ENCODE measurements at regions not wholly inside any gene's neighbourhood (a gene's known extent, or its start where the extent isn't known, plus 50 kb on each side); places are given as distances from the start of the nearest gene placed in this dataset.

GRCh38 chr3:70863049-70863448 is 550.6 kb upstream of the MDFIC2 start:
- DNase-seq (ENCODE audit: extremely low spot score), result no peak
- ChIA-PET CTCF (no interaction called here), POLR2A (no interaction called here)
- TF ChIP-seq CTCF (IDR thresholded peaks at IDR 0.05; ENCODE audit: control extremely low read depth, extremely low read depth, low read depth, missing control alignments), result no peak

- ChIA-PET CTCF (interaction anchor here (1.6 kb wide), 1 partner anchor 312 kb away, joined by 3 read pairs; no protein-coding TSS in a partner anchor), POLR2A (no interaction called here)
- no peak for TF ChIP-seq CTCF (IDR thresholded peaks at IDR 0.05; ENCODE audit: control extremely low read depth, extremely low read depth, low read depth, missing control alignments)
- DNase-seq (ENCODE audit: extremely low spot score), result no peak
Observed at GRCh38 chr3:70861855-70862254, 549.4 kb upstream of the MDFIC2 start.

GRCh38 chr3:70861234-70861633 is 548.8 kb upstream of the MDFIC2 start:
- ChIA-PET CTCF (interaction anchor here (1.6 kb wide), 1 partner anchor 311 kb away, joined by 3 read pairs; no protein-coding TSS in a partner anchor), POLR2A (no interaction called here)
- TF ChIP-seq CTCF (IDR thresholded peaks at IDR 0.05; ENCODE audit: control extremely low read depth, extremely low read depth, low read depth, missing control alignments), result no peak
- no peak for DNase-seq (ENCODE audit: extremely low spot score)

- no peak for DNase-seq (ENCODE audit: extremely low spot score)
- no peak for TF ChIP-seq CTCF (IDR thresholded peaks at IDR 0.05; ENCODE audit: control extremely low read depth, extremely low read depth, low read depth, missing control alignments)
- ChIA-PET POLR2A (no interaction called here), CTCF (interaction anchor here (1.4 kb wide), 1 partner anchor 14 kb away, joined by 3 read pairs; no protein-coding TSS in a partner anchor)
Observed at GRCh38 chr3:70857916-70858315, 545.5 kb upstream of the MDFIC2 start.

GRCh38 chr3:70856414-70857162 is 544.1 kb upstream of the MDFIC2 start:
- ChIA-PET POLR2A (interaction anchor here (0.7 kb wide), 1 partner anchor 396 kb away, joined by 4 read pairs; no protein-coding TSS in a partner anchor), CTCF (interaction anchor here (0.9 to 1.4 kb wide), 2 partner anchors 16 to 33 kb away, joined by 3 read pairs; no protein-coding TSS in a partner anchor)
- DNase-seq (ENCODE audit: extremely low spot score), result no peak
- no peak for TF ChIP-seq CTCF (IDR thresholded peaks at IDR 0.05; ENCODE audit: control extremely low read depth, extremely low read depth, low read depth, missing control alignments)

GRCh38 chr3:70855149-70855548 is 542.7 kb upstream of the MDFIC2 start:
- ChIA-PET POLR2A (no interaction called here), CTCF (interaction anchor here (1.0 kb wide), 1 partner anchor 31 kb away, joined by 3 read pairs; no protein-coding TSS in a partner anchor)
- DNase-seq (ENCODE audit: extremely low spot score), result no peak
- no peak for TF ChIP-seq CTCF (IDR thresholded peaks at IDR 0.05; ENCODE audit: control extremely low read depth, extremely low read depth, low read depth, missing control alignments)
